CD4-positive, alpha-beta T cell (primary cell): ENCODE measurements at regions not wholly inside any gene's neighbourhood (a gene's known extent, or its start where the extent isn't known, plus 50 kb on each side); places are given as distances from the start of the nearest gene placed in this dataset.

ENCODE experiments used
- ATAC-seq: fragments of 200-7000 bp; cut with Tn5 transposase; one replicate; pipeline ENCODE4 v1.10.0; 2022; ENCODE audit warnings: mild to moderate bottlenecking; ENCODE audit not compliant: poor library complexity
- CTCF ChIA-PET: fragments of 350-600 bp; sonication (Branson Sonifier 250); formaldehyde crosslinking; loops from one replicate; lab custom pipeline; 2021; ENCODE audit warnings: antibody characterized with exemption, inconsistent platforms; lab: Charles Lee
- POLR2A ChIA-PET: fragments of 350-600 bp; sonication (Branson Sonifier 250); formaldehyde crosslinking; loops from one replicate; lab custom pipeline; 2021; ENCODE audit warnings: antibody characterized with exemption, inconsistent platforms; lab: Charles Lee
- DNase-seq, 14 experiments: peaks; one replicate each; pipeline ENCODE4 v3.0.0-alpha.2; 2013 to 2020; ENCODE audit warnings: mixed read lengths in 2 of 14
- H3K27ac ChIP-seq, 2 donors: one replicate each; pipeline versions ENCODE4 v1.5.1 to v1.7.0; 2013; ENCODE audit warnings: low read length in 2 of 2, low read depth in 1 of 2, mild to moderate bottlenecking in 1 of 2
- H3K27me3 ChIP-seq, 2 experiments: 1 replicate in 1 of 2; 2 replicates in 1 of 2; pipeline versions ENCODE4 v1.6.1 to v1.7.0; 2013; ENCODE audit warnings: low read length in 2 of 2, control low read depth in 1 of 2, mild to moderate bottlenecking in 1 of 2, moderate library complexity in 1 of 2; ENCODE audit not compliant: insufficient read depth in 2 of 2, control insufficient read depth in 1 of 2
- H3K36me3 ChIP-seq: one replicate; pipeline ENCODE4 v1.6.1; 2013; ENCODE audit warnings: low read length, control low read depth; ENCODE audit not compliant: insufficient read depth
- H3K4me1 ChIP-seq: one replicate; pipeline ENCODE4 v1.6.1; 2013; ENCODE audit warnings: low read length, control low read depth; ENCODE audit not compliant: insufficient read depth
- H3K4me3 ChIP-seq: one replicate; pipeline ENCODE4 v1.5.1; 2013; ENCODE audit warnings: mild to moderate bottlenecking, low read length, moderate library complexity
- H3K9me3 ChIP-seq, 2 experiments: 1 replicate in 1 of 2; 2 replicates in 1 of 2; pipeline versions ENCODE4 v1.6.1 to v1.7.0; 2013; ENCODE audit warnings: low read length in 2 of 2, mild to moderate bottlenecking in 2 of 2, control low read depth in 1 of 2, moderate library complexity in 1 of 2; ENCODE audit not compliant: control insufficient read depth in 1 of 2, insufficient read depth in 1 of 2
- H3K27ac Mint-ChIP-seq: one replicate; pipeline ENCODE4 v1.8.0; 2020; ENCODE audit warnings: mixed read lengths
- H3K27me3 Mint-ChIP-seq: one replicate; pipeline ENCODE4 v1.8.0; 2021; ENCODE audit warnings: mixed read lengths
- H3K36me3 Mint-ChIP-seq: one replicate; pipeline ENCODE4 v1.8.0; 2021; ENCODE audit warnings: low read depth, mixed read lengths
- H3K4me1 Mint-ChIP-seq: one replicate; pipeline ENCODE4 v1.8.0; 2021; ENCODE audit warnings: low read depth, mixed read lengths
- H3K4me3 Mint-ChIP-seq: one replicate; pipeline ENCODE4 v1.8.0; 2020; ENCODE audit warnings: mild to moderate bottlenecking, mixed read lengths
- H3K9me3 Mint-ChIP-seq: one replicate; pipeline ENCODE4 v1.8.0; 2020; ENCODE audit warnings: mixed read lengths
- intact Hi-C, 2 experiments: fragments of 100-400 bp; cut with DNase I in 1 of 2; cut with micrococcal nuclease in 1 of 2; formaldehyde crosslinking; loops; one replicate each; pipeline versions ENCODE4 v1.15.1 to v1.9.0; 2023 to 2025; cut with DNase I, micrococcal nuclease
- TF ChIP-seq, protein P1 (sequence below): fragments of 200-600 bp; IDR thresholded peaks from one replicate; pipeline ENCODE4 v1.8.0; 2022; ENCODE audit warnings: antibody characterized with exemption, mild to moderate bottlenecking

DNA sequence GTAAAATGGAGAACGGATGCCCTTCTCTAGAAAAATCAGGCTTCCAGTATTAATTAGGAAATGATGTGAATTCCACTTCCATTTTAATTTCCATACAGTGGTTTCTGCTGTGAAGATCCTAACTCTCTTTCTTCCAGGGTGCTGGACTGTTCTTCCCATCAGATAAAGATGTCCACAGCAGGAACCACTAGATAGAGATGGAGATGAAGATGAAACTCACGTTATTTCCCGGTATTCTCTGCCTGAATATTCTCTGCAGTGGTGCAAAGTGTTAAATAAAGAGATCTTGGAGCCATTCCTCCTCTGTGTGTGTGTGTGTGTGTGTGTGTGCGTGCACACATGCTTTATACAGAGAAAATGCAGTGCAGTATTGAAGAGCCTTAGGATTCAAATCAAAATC, 727.5 kb downstream of the KCNJ2 start:
- H3K9me3 ChIP-seq: peaks cover 0 to 3% of the 10 kb centered on the region in 2 experiments
- CTCF ChIA-PET: no interaction called here
- no peak overlapping the region for H3K4me3 Mint-ChIP-seq
- no peaks in the 10 kb centered on the region for H3K27me3 Mint-ChIP-seq
- H3K4me1 ChIP-seq: no peaks in the 10 kb centered on the region
- TF ChIP-seq, protein P1, sequence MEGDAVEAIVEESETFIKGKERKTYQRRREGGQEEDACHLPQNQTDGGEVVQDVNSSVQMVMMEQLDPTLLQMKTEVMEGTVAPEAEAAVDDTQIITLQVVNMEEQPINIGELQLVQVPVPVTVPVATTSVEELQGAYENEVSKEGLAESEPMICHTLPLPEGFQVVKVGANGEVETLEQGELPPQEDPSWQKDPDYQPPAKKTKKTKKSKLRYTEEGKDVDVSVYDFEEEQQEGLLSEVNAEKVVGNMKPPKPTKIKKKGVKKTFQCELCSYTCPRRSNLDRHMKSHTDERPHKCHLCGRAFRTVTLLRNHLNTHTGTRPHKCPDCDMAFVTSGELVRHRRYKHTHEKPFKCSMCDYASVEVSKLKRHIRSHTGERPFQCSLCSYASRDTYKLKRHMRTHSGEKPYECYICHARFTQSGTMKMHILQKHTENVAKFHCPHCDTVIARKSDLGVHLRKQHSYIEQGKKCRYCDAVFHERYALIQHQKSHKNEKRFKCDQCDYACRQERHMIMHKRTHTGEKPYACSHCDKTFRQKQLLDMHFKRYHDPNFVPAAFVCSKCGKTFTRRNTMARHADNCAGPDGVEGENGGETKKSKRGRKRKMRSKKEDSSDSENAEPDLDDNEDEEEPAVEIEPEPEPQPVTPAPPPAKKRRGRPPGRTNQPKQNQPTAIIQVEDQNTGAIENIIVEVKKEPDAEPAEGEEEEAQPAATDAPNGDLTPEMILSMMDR: no peak
- H3K9me3 Mint-ChIP-seq: peaks cover 3% of the 10 kb centered on the region
- POLR2A ChIA-PET: no interaction called here
- H3K36me3 ChIP-seq: no peaks in the 10 kb centered on the region
- intact Hi-C loops: no loop called here
- no peaks in the 10 kb centered on the region for H3K27me3 ChIP-seq
- no peak overlapping the region for H3K4me3 ChIP-seq
- H3K4me1 Mint-ChIP-seq: no peaks in the 10 kb centered on the region
- H3K27ac ChIP-seq: no peak overlapping the region
- no peak for ATAC-seq
- no peak for DNase-seq
- H3K27ac Mint-ChIP-seq: no peak overlapping the region
- no peaks in the 10 kb centered on the region for H3K36me3 Mint-ChIP-seq

DNA sequence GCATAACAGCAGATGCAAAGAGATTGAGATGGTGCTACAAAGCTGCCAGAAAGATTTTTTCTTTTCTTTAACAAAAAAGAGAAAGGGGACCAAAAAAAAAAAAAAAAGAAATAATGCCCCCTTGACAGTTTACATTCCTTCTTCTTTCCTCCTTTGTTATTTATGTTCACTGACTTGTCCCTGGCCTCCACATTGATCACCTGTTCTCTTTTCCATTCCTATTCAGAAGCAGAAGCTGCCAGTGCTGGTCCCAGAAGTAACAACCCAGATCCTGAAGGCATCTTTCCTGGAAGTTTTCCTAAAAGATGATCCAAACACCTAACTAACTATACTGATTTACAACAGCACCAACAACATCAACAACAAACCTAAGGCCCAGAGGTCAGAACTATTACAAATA, 728.1 kb downstream of the KCNJ2 start:
- Histone ChIP-seq H3K9me3 (peaks cover 0 to 3% of the 10 kb centered on the region in 2 experiments), H3K27ac (no peak overlapping the region), H3K4me1 (no peaks in the 10 kb centered on the region), H3K4me3 (no peak overlapping the region), H3K36me3 (no peaks in the 10 kb centered on the region), H3K27me3 (no peaks in the 10 kb centered on the region)
- ATAC-seq (no peak), DNase-seq (no peak)
- Mint-ChIP-seq H3K27me3 (no peaks in the 10 kb centered on the region), H3K4me3 (no peak overlapping the region), H3K4me1 (no peaks in the 10 kb centered on the region), H3K9me3 (peaks cover 4% of the 10 kb centered on the region), H3K36me3 (no peaks in the 10 kb centered on the region), H3K27ac (no peak overlapping the region)
- intact Hi-C loops: no loop called here
- TF ChIP-seq, protein P1: no peak
- POLR2A ChIA-PET: no interaction called here
- CTCF ChIA-PET: no interaction called here

DNA sequence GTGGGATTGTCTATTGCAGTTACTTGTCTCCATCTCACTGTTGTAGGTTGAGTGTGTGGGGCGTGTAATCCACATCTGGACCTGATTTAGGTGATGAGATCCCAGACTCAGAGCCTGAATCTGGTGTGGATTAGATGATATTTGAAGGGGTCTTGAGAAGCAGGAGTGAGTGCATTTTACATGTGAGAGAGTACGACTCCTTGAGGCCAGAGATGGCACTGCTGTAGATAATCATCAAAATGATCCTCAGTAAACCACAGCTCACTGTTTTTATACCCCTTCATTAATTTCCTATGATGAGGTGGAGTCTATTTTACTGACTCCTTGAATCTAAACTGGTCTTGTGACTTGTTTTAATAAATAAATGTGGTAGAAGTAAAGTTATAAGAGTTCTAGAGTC, 732.5 kb downstream of the KCNJ2 start:
- ATAC-seq: no peak
- H3K36me3 ChIP-seq: no peaks in the 10 kb centered on the region
- CTCF ChIA-PET: no interaction called here

More for the DNA sequence above, 732.5 kb downstream of the KCNJ2 start:
- no peak for DNase-seq
- Histone ChIP-seq H3K27me3 (no peaks in the 10 kb centered on the region), H3K4me3 (no peak overlapping the region), H3K4me1 (no peaks in the 10 kb centered on the region), H3K27ac (no peak overlapping the region), H3K9me3 (peaks cover 0 to 4% of the 10 kb centered on the region in 2 experiments)
- H3K27ac Mint-ChIP-seq: no peak overlapping the region
- TF ChIP-seq, protein P1: no peak
- POLR2A ChIA-PET: no interaction called here
- H3K36me3 Mint-ChIP-seq: no peaks in the 10 kb centered on the region
- peaks cover 4% of the 10 kb centered on the region for H3K9me3 Mint-ChIP-seq
- H3K27me3 Mint-ChIP-seq: no peaks in the 10 kb centered on the region
- no peaks in the 10 kb centered on the region for H3K4me1 Mint-ChIP-seq
- intact Hi-C loops: no loop called here
- H3K4me3 Mint-ChIP-seq: no peak overlapping the region
